WI38 (cell line): ENCODE measurements at regions not wholly inside any gene's neighbourhood (a gene's known extent, or its start where the extent isn't known, plus 50 kb on each side); places are given as distances from the start of the nearest gene placed in this dataset.

Experiments
- H3K4me3 ChIP-seq: 2 replicates; pipeline ENCODE4 v1.5.1; 2011; ENCODE audit warnings: low read depth, mild to moderate bottlenecking, control low read depth, low read length
- TF ChIP-seq, protein P1 (sequence below): IDR thresholded peaks from 2 replicates; pipeline ENCODE4 v1.5.1; 2012; ENCODE audit warnings: low read depth, mild to moderate bottlenecking, control low read depth, low read length

- TF ChIP-seq, protein P1, sequence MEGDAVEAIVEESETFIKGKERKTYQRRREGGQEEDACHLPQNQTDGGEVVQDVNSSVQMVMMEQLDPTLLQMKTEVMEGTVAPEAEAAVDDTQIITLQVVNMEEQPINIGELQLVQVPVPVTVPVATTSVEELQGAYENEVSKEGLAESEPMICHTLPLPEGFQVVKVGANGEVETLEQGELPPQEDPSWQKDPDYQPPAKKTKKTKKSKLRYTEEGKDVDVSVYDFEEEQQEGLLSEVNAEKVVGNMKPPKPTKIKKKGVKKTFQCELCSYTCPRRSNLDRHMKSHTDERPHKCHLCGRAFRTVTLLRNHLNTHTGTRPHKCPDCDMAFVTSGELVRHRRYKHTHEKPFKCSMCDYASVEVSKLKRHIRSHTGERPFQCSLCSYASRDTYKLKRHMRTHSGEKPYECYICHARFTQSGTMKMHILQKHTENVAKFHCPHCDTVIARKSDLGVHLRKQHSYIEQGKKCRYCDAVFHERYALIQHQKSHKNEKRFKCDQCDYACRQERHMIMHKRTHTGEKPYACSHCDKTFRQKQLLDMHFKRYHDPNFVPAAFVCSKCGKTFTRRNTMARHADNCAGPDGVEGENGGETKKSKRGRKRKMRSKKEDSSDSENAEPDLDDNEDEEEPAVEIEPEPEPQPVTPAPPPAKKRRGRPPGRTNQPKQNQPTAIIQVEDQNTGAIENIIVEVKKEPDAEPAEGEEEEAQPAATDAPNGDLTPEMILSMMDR, result no peak
- H3K4me3 ChIP-seq, result no peak overlapping the region
These were observed 2750.2 kb upstream of the PCDH20 start for GRCh38 chr13:64165826-64166225.

- no peak overlapping the region for H3K4me3 ChIP-seq
- TF ChIP-seq, protein P1, result no peak
These were observed 2748.8 kb upstream of the PCDH20 start for GRCh38 chr13:64164435-64164834.

DNA sequence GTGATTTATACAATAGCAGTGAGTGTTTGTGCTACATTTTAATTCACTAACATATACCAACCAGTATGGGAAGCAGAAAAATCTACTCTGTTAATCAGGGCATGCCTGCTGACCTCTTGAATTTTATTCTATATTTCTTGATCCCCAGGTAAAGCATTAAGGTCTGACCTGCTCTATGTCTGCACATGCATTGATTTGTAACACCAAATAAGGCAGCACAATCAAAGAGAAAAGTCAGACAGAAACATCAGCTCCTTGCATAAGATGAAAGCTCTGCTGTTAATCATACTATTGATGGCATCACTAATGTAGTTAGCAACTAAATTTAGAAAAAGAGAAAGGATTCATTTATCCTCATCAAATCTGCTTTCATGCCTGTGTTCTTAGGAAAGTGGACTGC is 2744.8 kb upstream of the PCDH20 start:
- H3K4me3 ChIP-seq, result no peak overlapping the region
- TF ChIP-seq, protein P1, result no peak

DNA sequence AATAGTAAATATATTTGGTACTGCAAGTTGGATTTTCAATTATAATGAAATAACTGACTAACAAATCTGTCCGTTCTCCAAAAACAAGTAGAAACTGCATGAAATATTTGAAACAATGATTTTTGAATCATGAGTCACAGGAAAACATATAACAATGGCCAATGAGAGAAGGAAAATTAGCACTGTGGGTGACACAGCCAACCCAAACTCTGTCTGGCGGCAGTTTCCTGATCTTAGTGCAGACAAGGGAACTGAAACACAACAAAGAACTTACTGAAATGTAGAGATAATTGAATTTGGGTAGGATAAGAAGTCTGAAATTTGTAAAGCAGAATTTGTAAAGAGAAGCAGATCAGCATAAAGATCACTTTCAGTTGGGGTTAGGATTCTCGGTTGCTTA is 2743.3 kb upstream of the PCDH20 start:
- H3K4me3 ChIP-seq, result no peak overlapping the region
- TF ChIP-seq, protein P1, result no peak

DNA sequence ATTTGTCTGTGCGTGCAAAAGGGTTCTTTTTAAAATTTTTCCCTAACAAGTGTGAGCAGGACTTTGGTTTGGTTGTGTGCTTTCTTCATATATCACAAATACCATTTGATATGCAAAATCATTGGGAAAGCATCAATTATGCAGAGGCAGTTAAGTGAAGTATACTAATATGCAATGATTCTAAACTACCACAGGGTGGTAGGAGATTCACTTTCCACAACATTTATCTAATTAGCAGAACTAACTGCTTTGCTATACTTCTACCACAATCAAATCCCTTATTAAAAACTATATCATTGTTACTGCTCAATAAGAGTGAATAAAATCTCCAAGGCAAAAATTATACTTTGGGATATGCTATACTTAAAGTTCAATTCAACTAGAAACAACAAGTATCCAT is 2738.9 kb upstream of the PCDH20 start:
- TF ChIP-seq, protein P1, result no peak
- H3K4me3 ChIP-seq, result no peak overlapping the region

DNA sequence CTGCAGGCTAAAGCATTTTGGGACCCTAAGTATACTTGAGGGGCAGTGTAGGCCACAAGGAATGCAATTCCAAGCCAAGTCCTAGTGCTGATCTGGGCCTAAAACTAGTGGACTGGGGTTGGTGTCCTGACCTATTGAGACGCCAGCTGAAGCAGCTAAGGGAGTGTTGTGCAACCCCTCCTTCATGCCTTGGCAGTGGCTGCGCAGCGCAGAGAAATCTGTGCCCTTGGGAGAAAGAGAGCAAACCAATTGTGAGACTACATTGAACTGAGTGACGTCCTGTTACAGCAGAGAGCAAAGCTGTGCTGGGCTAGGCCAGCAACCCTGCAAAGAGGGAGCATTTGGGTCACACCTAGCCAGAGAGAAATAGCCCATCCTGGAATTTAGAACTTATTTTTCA is 2715.0 kb upstream of the PCDH20 start:
- TF ChIP-seq, protein P1, result no peak
- no peak overlapping the region for H3K4me3 ChIP-seq

GRCh38 chr13:64130171-64130570 is 2714.5 kb upstream of the PCDH20 start:
- H3K4me3 ChIP-seq, result no peak overlapping the region
- TF ChIP-seq, protein P1, result no peak
